Effector CD8-positive, alpha-beta T cell (primary cell): ENCODE measurements at regions not wholly inside any gene's neighbourhood (a gene's known extent, or its start where the extent isn't known, plus 50 kb on each side); places are given as distances from the start of the nearest gene placed in this dataset.

Experiments
- DNase-seq: peaks from one replicate; lab custom pipeline; 2025; lab: John Stamatoyannopoulos, UW

DNA sequence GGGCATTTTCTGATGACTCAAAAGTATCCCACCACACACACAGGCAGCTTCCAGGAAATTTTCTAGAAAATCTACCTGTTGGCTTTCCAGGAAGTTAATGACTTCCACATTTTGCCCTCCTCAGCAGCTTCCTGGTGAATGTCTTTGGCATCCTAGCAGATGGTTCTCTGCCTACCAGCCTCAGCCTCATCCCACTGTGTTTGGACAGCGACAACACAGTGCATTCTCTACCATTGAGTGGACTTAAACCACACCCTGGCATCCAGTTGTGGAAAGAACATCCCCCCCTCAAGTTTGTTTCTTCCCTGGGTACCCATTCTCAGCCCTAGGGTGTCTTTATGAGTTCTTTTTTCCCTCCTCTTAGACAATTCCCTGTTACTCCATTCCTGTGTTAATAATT lies 50.8 kb upstream of the GADL1 start:
- DNase-seq, result no peak

DNA sequence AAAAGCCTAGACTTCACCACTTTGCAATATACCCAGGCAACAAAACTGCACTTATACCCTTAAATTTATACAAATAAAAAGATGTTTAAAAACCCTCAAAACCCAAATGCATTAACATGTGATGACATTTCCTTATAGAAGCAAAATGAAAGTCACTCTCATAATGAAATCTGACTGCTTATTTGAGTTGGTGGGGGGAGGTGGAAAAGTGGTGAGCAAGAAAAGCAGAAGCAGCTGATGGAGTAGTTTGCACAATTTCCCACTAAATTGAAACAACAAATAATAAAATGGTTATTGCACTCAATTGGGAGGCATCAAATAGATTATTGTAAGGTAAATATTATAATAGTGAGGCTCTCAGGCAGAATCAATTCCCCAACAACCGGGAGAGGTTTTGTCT lies 54.0 kb upstream of the GADL1 start:
- no peak for DNase-seq

DNA sequence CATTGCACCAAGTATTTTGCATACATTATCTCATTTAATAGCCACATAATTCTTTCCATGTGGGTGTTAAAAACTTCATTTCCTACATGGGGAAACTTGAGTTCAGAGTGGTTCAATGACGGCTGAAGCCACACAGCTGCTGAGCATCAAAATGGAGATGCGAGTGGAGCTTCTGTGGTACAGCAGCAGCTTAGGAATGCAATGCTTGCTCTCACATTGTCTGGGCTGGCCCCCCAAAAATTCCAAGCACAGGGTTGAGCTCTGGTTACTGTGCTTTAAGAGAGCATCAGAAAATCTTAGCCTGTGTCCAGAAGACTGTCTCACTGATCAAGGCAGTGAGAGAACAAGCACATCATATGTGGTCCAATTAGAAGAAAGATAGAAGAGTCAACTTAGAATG lies 57.4 kb upstream of the GADL1 start:
- no peak for DNase-seq

DNA sequence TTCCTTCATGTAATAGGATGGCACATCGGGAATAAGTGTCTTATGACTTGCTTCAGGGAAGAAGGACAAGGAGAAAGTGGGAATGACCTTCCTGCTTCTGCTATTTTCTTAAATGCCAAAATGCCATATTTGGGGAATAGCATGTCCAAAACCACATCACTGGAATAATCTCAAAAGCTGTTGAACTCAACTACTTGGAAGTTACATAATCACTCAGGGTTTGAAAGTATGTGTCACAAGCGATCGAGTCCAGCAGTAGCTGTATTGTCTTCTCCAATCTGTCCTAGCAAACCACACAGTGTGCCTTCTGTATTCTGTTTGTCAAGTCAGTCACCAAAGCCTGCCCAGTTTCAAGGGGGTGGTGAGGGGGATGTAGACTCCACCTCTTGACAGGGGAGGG lies 58.3 kb upstream of the GADL1 start:
- DNase-seq, result no peak

DNA sequence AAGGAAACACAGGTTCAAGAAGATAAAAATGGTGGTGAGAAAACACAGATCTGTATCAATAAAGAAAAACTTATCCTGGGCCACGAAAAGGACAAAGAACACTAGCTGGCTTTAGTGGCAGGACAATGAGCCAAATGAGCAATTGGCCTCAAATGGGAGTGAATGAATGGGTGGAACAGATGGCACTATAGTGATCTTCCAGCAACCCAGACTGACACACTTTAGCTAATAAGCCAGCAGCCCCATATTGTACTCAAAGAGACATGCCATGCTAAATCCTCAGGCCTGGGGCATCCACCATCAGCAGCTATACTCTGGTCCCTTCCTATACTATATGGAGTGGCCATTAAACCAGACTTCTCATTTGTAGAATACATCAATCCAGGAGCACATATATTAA lies 60.0 kb upstream of the GADL1 start:
- DNase-seq, result no peak

DNA sequence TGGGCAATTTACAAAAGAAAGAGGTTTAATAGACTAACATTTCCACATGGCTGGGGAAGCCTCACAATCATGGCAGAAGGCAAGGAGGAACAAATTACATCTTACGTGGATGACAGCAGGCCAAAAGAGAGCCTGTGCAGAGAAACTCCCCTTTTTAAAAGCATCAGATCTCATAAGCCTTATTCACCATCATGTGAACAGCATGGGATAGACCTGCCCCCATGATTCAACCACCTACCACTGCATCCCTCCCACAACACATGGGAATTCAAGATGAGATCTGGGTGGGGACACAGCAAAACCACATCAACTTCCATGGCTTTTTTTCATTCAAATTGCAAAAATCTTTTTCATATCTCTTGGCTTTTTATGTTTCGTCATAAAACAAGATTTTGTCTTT lies 67.6 kb upstream of the GADL1 start:
- no peak for DNase-seq

DNA sequence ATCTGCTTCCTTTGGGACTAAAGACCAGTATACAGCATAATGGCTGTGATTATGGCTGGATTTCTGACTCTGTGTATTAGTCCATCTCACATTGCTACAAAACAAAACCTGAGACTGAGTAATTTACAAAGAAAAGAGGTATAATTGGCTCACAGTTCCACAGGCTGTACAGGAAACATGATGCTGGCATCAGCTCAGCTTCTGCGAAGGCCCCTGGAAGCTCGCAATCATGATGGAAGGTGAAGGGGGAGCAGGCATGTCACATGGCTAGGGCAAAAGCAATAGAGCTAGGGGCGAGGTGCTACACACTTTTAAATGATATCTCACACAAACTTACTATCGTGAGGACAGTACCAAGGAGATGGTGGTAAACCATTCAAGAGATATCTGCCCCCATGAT lies 68.0 kb upstream of the GADL1 start:
- no peak for DNase-seq

DNA sequence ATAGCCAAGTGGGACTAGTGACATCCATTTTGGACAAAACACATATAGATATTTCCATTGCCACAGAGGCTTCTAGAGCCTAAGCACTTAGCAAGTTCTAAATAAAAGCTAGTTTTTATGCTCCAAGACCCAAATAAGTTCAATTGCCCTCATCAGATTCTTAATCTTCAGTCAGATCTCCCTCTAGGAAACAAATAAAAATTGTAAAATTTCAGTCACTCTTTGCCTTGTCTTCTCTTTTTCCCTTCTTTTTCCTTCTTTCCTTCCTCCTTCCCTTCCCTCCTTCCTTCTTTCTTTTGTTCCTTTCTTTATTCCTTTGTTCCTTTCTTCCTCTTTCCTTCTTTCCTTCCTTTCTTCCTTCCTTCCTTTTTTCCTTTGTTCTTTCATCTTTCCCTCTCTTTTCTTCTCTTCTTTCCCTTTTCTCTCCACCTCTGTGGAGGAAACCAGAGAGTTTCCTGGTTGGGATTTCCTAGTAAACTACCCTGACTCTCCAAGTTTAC lies 68.8 kb upstream of the GADL1 start:
- DNase-seq, result no peak

DNA sequence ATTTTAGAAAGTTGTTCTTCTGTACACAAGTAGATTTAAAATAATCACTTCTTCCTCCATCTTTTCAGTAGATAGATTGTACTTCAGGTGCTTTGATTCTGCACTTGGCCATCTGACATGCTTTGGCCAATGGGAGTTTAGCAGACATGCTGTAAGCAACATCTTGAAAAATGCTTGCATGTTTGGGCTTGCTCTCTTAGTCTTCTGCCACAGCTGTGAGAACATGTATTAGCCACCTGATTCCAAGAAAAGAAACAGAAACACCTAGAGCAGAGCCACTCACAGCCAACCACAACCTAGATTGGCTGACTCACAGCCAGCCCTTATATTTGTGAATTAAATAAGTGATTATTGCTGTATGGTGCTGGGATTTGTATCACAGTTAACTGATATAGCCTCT lies 70.2 kb upstream of the GADL1 start:
- no peak for DNase-seq

DNA sequence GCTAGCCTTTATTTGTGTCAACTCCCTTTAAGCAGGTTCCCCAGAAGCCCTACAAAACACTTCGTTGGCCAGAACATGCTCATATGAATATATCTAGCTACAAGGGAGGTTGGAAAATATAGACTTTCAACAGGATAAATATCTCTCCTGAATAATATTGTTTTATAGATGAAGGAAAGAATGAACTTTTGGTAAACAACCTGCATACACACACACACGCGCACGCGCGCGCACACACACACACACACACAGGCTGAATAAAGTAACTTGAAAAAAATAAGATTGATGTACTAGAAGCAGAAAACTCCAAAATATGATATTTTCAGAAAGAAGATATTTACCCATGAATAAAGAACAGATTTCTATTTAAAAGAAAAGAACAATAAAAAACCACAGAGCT lies 72.4 kb upstream of the GADL1 start:
- DNase-seq, result no peak

DNA sequence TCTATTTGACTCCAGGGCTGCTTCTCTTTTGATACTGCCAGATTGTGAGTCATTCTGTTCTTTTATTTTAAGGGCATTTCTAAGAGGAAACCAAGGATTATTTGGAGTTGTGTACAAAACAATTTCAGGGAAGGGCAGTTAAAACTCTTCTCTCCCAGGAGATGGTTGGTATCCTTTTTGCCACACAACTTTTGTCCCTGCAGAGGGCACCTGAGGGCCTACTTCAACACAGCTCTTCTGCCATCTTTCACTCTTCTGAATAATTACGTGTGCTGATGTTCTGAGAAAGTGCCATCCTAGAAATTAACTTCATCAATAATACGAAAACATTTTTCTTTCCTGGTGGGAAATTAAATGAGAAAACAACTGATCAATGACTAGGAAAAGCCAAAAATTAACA lies 75.7 kb upstream of the GADL1 start:
- no peak for DNase-seq

DNA sequence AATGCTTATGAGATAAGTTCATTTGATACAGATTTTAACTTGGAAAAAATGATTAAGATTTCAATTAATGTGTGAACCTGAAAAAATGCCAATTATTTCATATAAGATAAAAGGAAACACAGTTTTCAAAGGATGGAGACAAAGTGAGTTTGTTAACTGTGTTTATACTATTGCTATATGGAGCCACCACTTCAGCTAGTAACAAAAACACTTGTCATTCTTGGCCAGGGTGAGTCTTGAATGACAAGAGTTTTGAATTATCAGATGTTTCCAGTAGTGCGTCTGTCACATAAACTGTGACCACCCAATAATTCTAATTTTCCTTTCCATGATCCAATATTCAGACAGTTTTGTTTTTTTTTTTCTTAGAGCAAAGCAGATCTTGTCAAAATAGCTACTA lies 78.0 kb upstream of the GADL1 start:
- no peak for DNase-seq

DNA sequence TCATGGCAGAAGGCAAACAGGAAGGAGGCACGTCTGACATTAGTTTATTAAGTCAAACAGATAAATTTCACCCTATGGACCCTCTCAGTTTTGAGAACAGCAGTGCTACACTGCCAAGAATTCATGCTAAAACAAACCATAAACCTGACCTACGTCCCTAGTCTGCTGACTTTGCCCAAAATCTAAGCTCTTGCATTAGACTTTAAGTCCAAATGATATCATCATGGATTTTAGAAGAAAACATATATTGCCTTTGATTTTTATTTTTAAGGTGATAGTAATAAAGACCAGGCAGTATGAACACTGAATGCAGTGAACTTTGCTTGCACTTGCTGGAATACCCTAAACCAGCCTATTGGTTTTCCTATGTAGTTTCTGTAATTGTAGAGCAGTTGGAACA lies 79.6 kb upstream of the GADL1 start:
- DNase-seq, result no peak

DNA sequence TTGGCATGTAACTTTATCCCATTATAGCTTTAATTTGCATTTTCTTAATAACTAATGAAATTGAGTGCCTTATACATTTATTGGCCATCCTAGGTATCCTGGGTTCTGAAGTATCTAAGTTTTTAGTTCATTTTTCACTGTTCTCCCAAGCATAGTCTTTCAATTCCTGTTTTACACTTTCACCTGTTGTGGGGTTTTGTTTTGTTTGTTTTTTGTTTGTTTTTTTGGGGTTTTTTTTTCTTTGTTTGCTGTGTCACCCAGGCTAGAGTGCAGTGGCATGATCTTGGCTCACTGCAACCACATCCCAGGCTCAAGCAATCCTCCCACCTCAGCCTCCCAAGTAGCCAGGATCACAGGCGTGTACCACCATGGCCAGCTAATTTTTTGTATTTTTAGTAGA lies 83.1 kb upstream of the GADL1 start:
- no peak for DNase-seq

DNA sequence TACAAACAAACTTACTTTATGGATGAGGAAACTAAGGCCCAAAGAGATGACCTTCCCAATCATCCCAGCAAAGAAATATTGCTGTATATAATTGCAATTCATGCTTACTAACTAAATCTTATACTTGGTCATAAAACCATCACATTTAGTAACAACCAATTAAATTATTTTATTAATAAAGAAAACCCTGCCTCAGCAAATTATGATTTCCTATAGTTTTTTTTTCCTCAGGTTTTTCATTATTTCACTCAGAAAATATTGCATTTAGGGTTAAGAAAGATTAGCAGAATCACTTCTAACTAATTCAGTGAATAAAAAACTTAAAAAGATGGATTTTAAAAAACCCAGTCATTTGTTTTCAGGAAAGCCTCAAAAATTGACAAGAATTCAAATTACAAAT lies 86.5 kb upstream of the GADL1 start:
- no peak for DNase-seq

DNA sequence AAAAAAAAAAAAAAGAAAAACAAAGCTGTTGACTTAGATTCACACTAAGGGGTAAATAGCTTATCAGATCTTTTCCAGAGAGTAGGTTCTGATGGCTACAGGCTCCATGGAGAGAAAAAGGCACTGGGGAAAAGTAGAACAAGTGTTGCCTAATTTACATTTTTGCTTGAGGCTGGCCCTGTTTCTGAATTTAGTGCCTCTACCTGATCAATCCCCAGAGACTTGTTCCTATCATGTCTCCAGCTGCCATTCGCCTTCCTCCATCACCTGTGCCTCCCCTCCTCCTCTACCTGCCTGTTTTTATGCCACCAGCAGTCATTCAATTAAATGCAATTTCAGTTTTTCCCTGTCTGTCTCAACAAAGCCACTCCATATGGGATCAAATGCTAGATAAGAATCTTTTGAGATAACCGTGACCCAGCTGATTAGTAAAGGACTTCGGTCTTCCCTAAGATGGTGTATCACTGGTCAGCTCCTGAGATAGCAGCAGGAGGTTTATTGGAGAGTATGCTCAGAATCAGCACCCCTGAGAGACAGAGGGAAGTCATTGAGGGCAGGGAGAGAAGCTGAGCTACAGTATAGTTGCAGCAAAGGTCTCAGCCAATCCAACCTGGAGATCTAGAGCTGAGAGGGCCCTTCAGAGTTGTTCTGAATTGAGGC lies 88.1 kb upstream of the GADL1 start:
- DNase-seq, result no peak

DNA sequence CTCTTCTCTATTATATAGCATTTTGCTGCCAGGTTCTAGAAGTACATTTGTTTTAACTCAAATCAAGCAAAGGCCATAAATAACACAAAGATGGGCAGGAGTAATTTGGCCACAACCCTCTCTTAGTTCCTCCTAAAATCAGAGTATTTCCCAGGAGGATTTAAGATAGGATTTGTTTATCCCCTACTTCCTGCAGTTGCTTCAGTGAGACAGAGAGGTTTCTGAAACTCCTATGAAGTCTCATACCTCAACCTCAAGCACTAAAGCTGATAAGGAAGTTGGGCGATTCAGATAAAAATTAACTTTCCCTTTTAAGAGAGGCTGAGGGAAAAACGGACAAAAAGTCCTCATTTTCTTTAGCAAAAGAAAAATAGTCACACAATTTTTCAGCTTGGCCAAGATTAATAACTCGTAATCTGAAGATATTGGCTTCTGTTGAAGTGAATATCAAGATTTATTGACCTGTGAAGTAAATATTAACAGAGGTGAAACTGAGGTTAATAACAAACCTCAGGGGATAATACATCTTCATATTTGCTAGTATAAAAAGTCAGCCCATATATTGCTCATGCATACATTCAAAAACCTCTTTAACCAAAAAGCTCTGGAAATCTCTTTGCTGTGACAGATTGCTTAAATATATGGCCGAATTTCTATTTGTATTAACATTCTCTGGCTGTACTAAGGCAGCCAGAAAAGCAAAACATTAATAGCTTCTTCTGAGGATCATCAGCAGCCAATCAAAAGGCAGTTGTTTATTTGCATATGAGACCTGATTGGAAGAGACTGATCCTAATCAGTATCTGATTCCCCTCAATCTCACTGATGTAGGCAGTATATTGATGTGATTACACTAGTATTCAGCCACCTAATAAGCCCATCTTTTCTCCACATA lies 90.6 kb upstream of the GADL1 start:
- DNase-seq, result no peak

DNA sequence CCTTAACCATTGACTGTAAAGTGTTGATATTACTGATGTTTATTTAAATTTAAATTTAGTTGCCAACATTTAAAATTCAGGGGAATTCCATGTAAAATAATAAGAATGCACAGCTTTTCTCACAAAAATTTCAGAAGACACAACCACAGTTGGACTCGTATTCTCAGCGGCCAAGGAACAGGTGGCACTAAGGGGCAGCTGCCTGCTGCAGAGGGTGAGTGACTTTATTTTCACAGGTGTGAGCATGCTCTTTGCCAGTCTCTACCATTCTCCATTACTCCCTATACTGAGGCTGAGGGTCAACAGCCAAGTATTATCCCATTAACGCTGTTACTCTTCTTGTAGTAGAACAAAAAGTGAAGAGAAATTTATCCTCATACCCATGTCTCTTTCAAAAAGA lies 92.1 kb upstream of the GADL1 start:
- no peak for DNase-seq

DNA sequence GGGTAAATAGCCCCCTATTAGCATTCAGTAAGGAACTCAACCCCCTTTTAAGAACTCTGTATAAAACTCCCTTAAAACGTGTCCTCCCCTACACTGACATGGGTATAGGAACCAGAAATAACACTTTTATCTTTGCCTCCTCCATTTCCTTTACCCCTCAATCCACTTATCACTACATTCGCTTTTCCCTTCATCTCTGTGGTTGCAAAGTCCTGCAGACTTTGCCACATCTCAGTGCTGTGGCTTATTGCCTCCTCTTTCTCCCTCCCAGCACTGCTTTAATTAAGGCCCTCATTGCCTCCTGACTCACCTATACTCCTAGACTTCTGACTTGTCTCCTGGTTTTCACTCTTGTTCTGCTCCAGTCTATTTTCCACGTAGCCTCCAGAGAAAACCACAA lies 94.3 kb upstream of the GADL1 start:
- no peak for DNase-seq

DNA sequence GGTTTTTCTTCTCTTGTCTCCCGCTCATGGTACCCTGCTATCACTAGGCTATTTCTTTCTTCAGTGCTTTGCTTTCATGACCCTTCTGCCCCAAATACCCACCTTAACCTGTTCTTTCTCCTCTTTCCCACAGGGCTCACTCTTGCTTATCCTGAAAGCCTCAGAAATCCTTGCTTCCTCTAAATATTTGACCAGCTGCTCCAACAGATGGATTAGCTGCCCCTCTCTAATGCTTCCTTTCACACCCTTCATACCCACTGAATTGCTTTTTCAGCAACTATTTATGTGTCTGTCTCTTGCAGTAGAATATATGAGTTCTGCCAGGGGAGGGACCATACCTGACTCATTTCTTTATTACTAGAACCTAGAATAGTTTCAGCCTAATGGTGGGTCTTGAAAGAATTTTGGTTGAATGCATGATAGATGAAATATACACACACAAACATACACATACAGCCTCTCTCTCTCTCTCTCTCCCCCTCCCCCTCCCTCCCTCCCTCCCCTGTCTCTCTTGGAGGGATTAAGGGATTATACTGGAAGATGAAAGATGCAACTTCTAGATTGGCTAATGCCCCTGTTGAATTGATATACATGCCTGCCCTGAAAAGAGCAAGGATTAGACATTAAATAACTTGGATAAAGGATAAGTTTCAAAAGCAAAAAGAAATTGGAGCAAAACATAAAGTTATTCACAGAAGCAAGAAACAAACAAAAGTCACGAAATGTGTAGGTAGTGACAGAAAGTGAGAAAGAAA lies 95.0 kb upstream of the GADL1 start:
- DNase-seq, result no peak

DNA sequence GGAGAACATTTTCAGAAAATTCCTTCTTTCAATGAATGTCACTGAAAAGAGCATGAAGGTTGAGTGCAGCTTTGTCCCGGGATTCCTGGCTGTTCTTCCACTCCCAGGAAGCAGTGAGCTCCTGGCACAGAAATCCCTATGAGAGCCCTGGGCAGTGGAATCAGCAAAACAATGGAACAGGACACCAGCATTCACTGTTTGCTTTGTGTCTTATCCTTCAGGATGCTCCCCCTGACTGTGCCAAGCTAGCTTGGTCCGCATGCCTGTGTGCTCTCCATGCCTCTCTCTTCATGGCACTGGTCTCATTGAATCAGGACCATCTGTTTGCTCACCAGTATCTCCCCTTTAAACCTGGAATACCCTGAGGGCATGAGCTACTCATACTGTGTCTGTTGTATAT lies 102.0 kb upstream of the GADL1 start:
- no peak for DNase-seq

DNA sequence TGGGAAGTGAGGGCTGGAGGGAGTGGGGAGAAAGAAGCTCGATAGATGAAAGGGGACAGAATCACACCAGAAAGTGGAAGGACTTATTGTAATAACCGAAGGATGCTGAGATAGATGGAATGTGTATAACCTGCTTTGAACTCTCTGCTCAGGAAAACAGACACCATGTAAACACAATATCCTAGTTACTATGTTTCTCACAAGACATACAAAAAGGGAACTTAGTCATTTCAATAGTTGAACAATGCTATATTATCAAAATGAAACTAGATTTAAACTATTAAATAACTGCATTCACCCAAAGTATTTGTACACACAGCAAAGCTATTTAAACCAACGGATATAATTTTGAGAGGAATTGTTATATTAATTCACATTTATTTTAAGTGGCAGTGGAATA lies 108.3 kb upstream of the GADL1 start:
- DNase-seq, result no peak
